Pancreas (tissue), 10 donors: ENCODE measurements at regions not wholly inside any gene's neighbourhood (a gene's known extent, or its start where the extent isn't known, plus 50 kb on each side); places are given as distances from the start of the nearest gene placed in this dataset.

ENCODE experiments used
- ATAC-seq, 4 donors: fragments of 200-7000 bp; cut with Tn5 transposase; one replicate each; pipeline versions ENCODE4 v1.8.0 to v1.9.1; 2020; ENCODE audit warnings: mild to moderate bottlenecking in 4 of 4, moderate library complexity in 4 of 4
- DNase-seq, 6 donors: peaks; one replicate each; pipeline ENCODE4 v3.0.0-alpha.2; 2020
- FAIRE-seq: peaks from 2 replicates; lab custom pipeline; 2012; peaks lifted over from hg19 to GRCh38; lab: Jason Lieb, UNC
- H3K27ac ChIP-seq, 4 donors: fragments of 200-600 bp; sonication (generic); 1 replicate in 3 of 4; 2 replicates in 1 of 4; pipeline versions ENCODE4 v1.5.0 to v1.8.0; 2020
- H3K27me3 ChIP-seq, 4 donors: fragments of 200-600 bp; one replicate each; pipeline ENCODE4 v1.8.0; 2021
- H3K36me3 ChIP-seq, 3 donors: fragments of 200-600 bp; sonication (generic) in 1 of 3; one replicate each; pipeline versions ENCODE4 v1.5.0 to v1.8.0; 2020 to 2021
- H3K4me1 ChIP-seq, 3 donors: fragments of 200-600 bp; one replicate each; pipeline ENCODE4 v1.8.0; 2021
- H3K4me3 ChIP-seq, 4 donors: fragments of 200-600 bp; sonication (generic) in 2 of 4; one replicate each; pipeline versions ENCODE4 v1.5.0 to v1.8.0; 2020 to 2021
- H3K9me3 ChIP-seq, 4 donors: fragments of 200-600 bp; one replicate each; pipeline ENCODE4 v1.8.0; 2021
- CTCF ChIP-seq, 4 donors: fragments of 200-600 bp; sonication (generic) in 3 of 4; IDR thresholded peaks; one replicate each; pipeline versions ENCODE4 v1.5.0 to v1.8.0; 2021; ENCODE audit warnings: antibody characterized with exemption in 4 of 4
- WGBS, 2 donors: extraction: QIAGEN DNeasy Blood & Tissue Kit; methylation state at CpG; one replicate each; pipeline ENCODE4 v1.1.7; 2013; 5-methylcytosine and 5-hydroxymethylcytosine counted together
- intact Hi-C, 3 donors: fragments of 100-400 bp; cut with DNase I; formaldehyde crosslinking; loops; one replicate each; pipeline versions ENCODE4 v1.11.1 to v1.14.2; 2022
- donor health status: healthy with polysubstance abuse.
- donor health status: DM: no; HTN: no; CAD: no; lungs with moderate emphysema.
- donor health status: DM: no; HTN: no; CAD: no.
- donor health status: control.
- donor health status: control.
- donor health status: Bipolar disorder and iron deficiency.
- donor health status: DM: yes; HTN: yes; CAD: no.
- donor health status: DM: no; HTN: no; CAD: no.
- donor health status: DM: no; HTN: no; CAD: no.
- donor health status: DM: yes; HTN: yes; CAD: no.

DNA sequence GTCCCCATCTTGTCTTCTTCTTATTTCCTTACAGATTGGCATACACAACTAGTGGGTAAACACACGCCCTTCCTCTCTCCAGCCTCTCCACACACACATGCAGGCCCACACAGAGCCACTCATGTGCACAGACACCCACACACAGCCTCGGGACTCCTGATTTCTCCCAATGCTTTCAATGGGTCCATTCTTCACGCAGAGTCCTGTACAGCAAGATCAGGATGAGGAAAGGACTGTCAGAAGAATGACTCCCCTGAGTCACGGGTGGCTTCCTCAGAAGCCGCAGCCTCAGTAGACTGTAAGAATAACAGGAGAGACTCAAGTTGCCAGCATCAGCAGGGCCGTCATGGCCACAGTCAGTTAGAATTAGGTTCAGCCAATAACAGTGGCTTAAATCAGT lies 109.1 kb upstream of the GLI2 start:
- Histone ChIP-seq H3K4me1 (no peaks in the 10 kb centered on the region), H3K36me3 (no peaks in the 10 kb centered on the region), H3K4me3 (no peak overlapping the region), H3K9me3 (no peaks in the 10 kb centered on the region), H3K27me3 (no peaks in the 10 kb centered on the region), H3K27ac (peak overlapping the region in 2 of 4 donors; percentile 34 to 68)
- no peak for ATAC-seq
- 68 to 70% methylated on average over 6 of the region's 6 CpGs for WGBS, 2 donors
- no peak for TF ChIP-seq CTCF (IDR thresholded peaks at IDR 0.05)
- FAIRE-seq: no peak
- peak in 1 of 6 donors; percentile 39 for DNase-seq
- intact Hi-C loops: no loop called here

DNA sequence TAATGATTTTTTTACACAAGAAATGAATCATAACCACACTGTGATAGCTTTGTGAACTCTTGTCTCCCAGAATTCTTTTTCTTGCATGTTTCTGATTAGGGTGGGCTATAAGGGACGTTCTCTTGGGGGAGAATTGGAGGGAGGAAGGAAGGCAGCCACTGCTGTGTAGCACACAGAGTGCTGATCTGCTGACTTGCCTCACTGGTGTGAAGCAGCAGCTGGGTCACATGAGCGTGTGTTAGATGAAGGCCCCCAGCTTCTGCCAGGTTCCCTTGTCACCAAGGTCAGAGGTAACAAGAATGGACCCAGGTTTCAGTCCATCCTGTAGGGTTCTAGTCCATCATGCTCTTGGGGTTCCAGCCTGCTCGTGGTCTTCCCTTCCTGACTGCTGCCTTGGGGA lies 107.4 kb upstream of the GLI2 start:
- TF ChIP-seq CTCF (IDR thresholded peaks at IDR 0.05): no peak

GRCh38 chr2:120629241-120629895 lies 106.3 kb upstream of the GLI2 start:
- ATAC-seq: no peak
- peak in 1 of 6 donors; percentile 47 for DNase-seq
- FAIRE-seq: no peak
- Histone ChIP-seq H3K4me1 (no peaks in the 10 kb centered on the region), H3K27ac (no peak overlapping the region), H3K4me3 (no peak overlapping the region), H3K27me3 (no peaks in the 10 kb centered on the region), H3K36me3 (no peaks in the 10 kb centered on the region), H3K9me3 (no peaks in the 10 kb centered on the region)
- intact Hi-C loops: no loop called here
- no peak for TF ChIP-seq CTCF (IDR thresholded peaks at IDR 0.05)
- 75 to 88% methylated on average over 5 to 8 of the region's 8 CpGs for WGBS, 2 donors

More for the DNA sequence above, 107.4 kb upstream of the GLI2 start:
- no peak for FAIRE-seq
- no peak for ATAC-seq
- intact Hi-C loops: no loop called here
- Histone ChIP-seq H3K27ac (no peak overlapping the region), H3K4me3 (no peak overlapping the region), H3K4me1 (no peaks in the 10 kb centered on the region), H3K36me3 (no peaks in the 10 kb centered on the region), H3K9me3 (no peaks in the 10 kb centered on the region), H3K27me3 (no peaks in the 10 kb centered on the region)
- no peak for DNase-seq
- 72 to 78% methylated on average over 3 of the region's 3 CpGs for WGBS, 2 donors

GRCh38 chr2:120630031-120630701 lies 105.5 kb upstream of the GLI2 start:
- no peaks in the 10 kb centered on the region for H3K27me3 ChIP-seq
- no peaks in the 10 kb centered on the region for H3K9me3 ChIP-seq
- no peak for TF ChIP-seq CTCF (IDR thresholded peaks at IDR 0.05)
- ATAC-seq: no peak
- peak in 1 of 6 donors; percentile 28 for DNase-seq
- intact Hi-C loops: no loop called here
- H3K36me3 ChIP-seq: no peaks in the 10 kb centered on the region
- no peak overlapping the region for H3K27ac ChIP-seq
- no peak overlapping the region for H3K4me3 ChIP-seq
- WGBS, 2 donors: 56 to 60% methylated on average over 10 of the region's 10 CpGs
- no peak for FAIRE-seq
- no peaks in the 10 kb centered on the region for H3K4me1 ChIP-seq

DNA sequence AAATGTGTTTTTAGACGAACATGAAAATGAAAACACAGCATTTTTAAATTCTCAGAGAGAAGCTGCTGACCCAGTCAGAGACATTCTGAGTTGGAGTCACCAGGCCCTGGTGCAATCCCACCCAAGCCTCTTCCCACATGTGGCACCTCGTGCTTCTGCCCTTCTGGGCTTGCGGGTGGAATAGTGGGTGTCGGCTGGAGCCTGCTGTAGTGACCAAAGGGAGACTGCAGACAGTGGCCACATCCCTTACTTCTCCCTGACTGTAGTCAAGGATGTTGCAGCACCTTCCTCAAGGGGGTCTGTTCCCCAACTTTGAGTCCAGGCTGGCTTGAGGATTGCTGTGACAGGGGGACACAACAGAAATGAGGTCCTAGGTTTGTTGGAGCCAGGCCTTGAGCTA lies 104.4 kb upstream of the GLI2 start:
- Histone ChIP-seq H3K9me3 (no peaks in the 10 kb centered on the region), H3K4me1 (no peaks in the 10 kb centered on the region), H3K27ac (no peak overlapping the region), H3K36me3 (no peaks in the 10 kb centered on the region), H3K4me3 (no peak overlapping the region), H3K27me3 (no peaks in the 10 kb centered on the region)
- ATAC-seq: no peak
- no peak for FAIRE-seq
- no peak for TF ChIP-seq CTCF (IDR thresholded peaks at IDR 0.05)
- intact Hi-C loops: no loop called here
- 80 to 88% methylated on average over 4 of the region's 4 CpGs for WGBS, 2 donors
- DNase-seq: no peak
